ENCODE measurements at regions not wholly inside any gene's neighbourhood (a gene's known extent, or its start where the extent isn't known, plus 50 kb on each side); places are given as distances from the start of the nearest gene placed in this dataset.

DNA sequence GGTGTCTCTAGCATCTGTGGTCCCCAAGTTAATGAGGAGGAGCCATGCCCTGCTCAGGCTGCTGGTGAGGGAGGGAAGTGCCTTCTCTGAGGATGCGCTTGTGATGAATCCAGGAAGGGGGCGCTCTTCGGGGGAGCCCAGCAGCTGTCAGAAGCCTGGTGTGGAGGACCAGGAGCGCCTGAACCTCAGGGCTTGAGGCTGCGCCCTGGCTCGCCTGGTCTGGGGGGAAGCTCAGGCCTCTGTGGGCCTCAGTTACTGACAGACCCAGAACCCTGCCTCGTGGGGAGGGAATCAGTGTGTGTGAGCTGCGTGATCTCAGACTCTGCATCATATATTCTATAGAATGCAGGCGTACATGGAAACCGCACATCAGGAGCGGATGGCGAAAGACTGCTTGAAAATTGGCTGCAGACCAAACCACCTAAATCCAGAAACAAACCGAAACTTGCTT, 126.1 kb downstream of the SEC14L1 start:
- no peak for TF ChIP-seq CTCF (conservative IDR thresholded peaks at IDR 0.05)
- no peak overlapping the region for H3K27ac ChIP-seq

- TF ChIP-seq CTCF (conservative IDR thresholded peaks at IDR 0.05): no peak
- no peak overlapping the region for H3K27ac ChIP-seq
These were observed 129.2 kb downstream of the SEC14L1 start for GRCh38 chr17:77269696-77270681.

DNA sequence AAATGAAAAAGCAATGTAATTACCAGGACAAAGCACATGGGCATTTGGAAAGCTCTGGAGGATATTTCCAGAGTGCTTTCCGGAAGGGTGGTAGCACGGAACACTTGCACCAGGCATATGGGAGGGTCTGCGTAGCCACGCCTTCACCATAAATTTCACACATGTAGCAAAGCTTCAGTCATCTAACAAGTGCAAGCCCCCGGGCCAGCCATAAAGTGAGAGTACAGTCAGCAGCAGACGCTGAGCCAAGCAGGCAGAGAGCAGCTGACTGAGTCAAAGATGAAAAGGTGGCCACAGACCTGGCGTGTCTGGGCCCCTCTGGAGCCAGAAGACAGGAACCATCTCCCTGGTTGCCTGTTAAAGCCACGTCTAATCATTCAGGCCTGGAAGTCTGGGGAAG, 130.6 kb downstream of the SEC14L1 start:
- H3K27ac ChIP-seq: no peak overlapping the region
- TF ChIP-seq CTCF (conservative IDR thresholded peaks at IDR 0.05): no peak

DNA sequence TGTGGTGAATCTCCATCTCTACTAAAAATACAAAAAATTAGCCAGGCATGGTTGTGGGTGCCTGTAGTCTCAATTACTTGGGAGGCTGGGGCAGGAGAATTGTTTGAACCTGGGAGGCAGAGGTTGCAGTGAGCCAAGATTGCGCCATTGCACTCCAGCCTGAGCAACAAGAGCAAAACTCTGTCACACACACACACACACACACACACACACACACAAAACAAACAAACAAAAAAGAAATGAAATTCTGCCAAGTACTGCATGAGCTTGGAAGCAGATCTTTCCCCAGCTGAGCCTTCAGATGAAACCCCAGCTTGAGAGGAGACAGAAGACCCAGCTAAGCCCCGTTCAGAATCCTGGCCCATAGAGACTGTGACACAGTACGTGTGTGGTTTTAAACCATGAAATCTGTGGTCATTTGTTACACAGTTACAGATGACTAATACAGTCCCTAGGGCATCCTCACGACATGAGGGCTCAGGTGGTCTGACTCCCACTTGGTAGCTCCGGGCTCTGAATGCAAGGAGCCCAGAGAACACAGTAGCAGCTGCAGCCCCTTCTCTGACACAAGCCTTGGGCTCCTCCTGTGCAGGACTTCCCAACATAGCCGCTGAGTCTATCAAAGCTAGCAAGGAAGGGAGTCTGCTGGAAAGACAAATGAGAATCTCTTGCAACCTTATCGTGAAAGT, 132.8 kb downstream of the SEC14L1 start:
- H3K27ac ChIP-seq: no peak overlapping the region
- no peak for TF ChIP-seq CTCF (conservative IDR thresholded peaks at IDR 0.05)

DNA sequence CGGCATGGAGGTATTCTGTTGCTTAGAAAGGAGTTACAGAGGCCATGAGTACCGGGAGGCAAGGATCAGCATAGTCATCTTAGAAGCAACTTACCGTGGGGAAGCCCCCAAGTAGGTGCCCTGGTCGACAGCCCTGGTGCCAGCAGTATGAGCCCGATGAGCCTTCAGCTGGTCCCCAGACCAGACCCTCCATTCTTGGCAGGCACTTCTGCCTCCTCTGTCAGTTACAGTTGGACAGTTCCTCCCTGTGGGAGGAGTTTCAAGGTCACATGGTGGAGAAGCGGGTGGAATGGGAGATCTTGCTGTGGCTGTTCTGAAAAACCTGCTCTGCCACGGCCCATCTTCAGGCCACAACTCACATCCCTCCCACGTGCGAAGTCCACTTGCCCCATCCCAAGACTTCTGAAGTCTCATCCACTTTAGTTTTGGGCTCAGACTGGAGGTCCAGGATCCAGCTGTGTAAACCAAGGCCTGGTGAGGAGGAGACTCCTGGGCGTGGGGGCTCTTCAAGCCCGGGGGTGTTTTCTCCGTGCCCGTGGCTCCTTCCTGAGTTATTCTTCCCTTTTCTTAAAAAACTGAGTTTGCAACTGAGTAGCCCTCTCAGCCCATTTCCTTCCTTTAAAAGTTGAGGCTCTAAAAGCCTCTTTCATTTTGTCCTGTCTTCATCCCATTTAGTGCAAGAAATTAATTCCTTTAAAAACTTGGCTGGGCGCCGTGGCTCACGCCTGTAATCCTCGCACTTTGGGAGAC, 133.5 kb downstream of the SEC14L1 start:
- no peak overlapping the region for H3K27ac ChIP-seq

DNA sequence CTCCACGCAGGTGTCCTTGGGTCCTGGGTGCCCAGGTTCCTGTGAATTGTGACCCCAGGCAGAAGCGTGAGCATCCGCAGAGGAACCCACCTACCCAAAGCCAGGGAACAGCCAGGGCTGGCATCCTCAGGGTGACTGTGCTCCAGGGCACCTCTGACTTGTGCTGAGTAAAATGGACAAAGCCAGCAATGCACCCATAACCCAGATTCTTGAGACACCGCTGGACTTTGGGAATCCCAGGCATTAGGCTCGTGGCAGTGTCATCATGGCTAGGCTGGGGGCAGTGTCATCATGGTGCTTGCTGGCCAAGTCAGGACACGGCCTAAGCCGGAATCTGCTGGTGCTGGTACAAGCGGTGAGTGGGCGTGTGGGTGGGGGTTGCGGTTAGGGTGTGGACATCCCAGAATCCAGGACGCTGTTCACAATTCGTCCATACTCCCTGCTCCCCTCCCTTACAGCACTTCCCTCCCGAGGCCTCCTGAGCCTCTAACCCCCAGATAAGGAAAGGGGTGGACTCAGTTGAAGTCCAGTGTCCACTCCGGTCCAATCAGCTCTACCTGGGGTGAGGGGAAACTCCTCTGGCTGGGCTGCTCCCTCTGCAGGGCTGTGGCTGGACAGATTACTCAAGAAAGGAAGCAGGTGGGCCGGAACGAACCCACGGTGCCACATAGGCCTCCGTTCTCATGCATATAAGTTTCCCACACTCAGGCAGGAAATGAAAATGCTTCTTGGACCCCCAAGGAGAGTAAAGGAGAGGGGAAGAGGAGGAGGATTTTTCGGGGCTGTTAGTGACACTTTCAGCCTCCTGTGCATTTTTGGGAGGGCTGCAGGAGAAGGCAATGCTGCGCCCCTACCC, 138.9 kb downstream of the SEC14L1 start:
- H3K27ac ChIP-seq: no peak overlapping the region
- TF ChIP-seq CTCF (conservative IDR thresholded peaks at IDR 0.05): no peak

More for the DNA sequence above, 133.5 kb downstream of the SEC14L1 start:
- no peak for TF ChIP-seq CTCF (conservative IDR thresholded peaks at IDR 0.05)

All from VCaP (cell line).